NCI-H226 (cell line): ENCODE measurements at regions not wholly inside any gene's neighbourhood (a gene's known extent, or its start where the extent isn't known, plus 50 kb on each side); places are given as distances from the start of the nearest gene placed in this dataset.

Source experiments
- DNase-seq: peaks from one replicate; pipeline ENCODE4 v3.0.0-alpha.2; 2015

DNA sequence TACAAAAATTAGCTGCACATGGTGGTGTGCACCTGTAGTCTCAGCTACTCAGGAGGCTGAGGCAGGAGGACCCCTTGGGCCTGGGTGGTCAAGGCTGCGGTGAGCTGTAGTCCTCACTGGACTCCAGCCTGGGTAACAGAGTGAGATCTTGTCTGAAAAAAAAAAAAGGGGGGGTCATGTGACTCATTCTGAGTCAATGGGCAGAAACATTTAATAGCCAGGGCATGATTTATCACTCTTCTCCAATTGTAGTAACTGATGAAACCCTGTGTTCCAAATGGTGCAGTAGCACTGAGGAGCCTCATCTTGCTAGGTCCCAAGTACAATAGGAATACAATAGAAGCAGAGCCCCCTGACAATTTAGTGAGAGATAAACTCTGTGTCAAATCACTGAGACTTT lies 78.9 kb upstream of the CCDC68 start:
- peak; percentile 2 for DNase-seq

- DNase-seq, result peak; percentile 46
Measured at GRCh38 chr18:55034742-55035141, 75.5 kb upstream of the CCDC68 start.

DNA sequence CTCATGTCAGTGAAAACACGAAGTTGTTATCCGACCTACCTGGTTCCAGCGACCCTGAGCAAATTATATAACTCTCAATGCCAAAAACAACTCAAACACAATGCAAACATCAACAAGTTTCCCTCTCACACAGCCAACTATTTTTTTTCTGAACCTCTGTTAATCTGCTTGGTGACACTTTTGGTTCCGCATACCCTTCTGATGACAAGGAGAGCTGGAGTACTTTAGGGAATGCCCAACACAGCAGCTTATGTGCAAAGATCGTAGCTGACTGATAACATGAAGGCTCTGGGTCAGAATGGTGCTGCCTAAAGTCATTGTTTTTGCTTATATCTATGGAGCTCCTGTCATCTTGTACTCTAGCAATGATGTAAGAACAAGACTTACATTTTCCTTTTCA lies 72.7 kb upstream of the CCDC68 start:
- DNase-seq, result no peak

DNA sequence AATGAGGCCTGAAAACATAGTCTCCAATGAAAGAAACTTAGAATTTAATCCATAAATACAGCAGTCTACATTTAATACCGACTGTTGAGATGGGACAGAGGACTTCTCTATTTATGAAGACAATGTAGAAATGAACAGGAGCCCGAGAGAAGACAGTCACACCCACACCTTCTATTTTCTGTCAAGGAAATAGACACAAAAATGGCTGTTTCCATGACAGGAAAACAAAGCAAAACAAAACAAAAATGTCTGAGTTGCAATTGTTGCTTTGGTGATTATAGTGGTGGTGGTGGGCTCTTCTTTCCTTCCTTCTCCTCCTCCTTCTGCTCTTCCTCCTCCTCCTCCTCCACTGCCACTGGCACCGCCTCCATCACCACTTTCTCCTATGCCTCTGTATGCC lies 72.3 kb upstream of the CCDC68 start:
- DNase-seq, result no peak

- no peak for DNase-seq
Measured at GRCh38 chr18:55031164-55031563, 71.9 kb upstream of the CCDC68 start.

- no peak for DNase-seq
Measured at GRCh38 chr18:55024564-55024963, 65.3 kb upstream of the CCDC68 start.

GRCh38 chr18:55018602-55019001 lies 59.3 kb upstream of the CCDC68 start:
- peak; percentile 69 for DNase-seq

GRCh38 chr18:55014095-55014494 lies 54.8 kb upstream of the CCDC68 start:
- no peak for DNase-seq

- DNase-seq, result no peak
Measured at GRCh38 chr18:55013685-55014084, 54.4 kb upstream of the CCDC68 start.

DNA sequence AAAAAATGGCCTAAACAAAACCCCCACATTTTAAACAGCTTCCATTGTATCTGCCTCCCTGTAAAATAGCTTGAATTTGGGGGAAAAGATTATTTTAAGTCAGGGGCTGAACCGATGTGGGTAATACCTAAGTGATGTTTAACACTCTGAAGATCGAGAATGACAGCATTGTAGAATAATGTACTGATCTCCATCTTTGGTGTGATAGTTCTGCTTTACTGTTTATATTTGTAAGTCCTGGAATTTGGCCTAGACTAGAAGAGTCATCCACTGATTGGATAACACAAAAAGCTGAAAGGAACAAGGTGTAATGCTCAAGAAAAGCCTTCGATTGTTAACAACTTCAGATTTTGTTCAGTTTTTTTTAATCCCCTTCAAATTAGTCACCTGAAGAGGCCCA lies 53.8 kb upstream of the CCDC68 start:
- DNase-seq, result no peak

GRCh38 chr18:55012008-55012407 lies 52.7 kb upstream of the CCDC68 start:
- DNase-seq, result no peak
